HepG2 (cell line): ENCODE measurements at regions not wholly inside any gene's neighbourhood (a gene's known extent, or its start where the extent isn't known, plus 50 kb on each side); places are given as distances from the start of the nearest gene placed in this dataset.

Experiments
- ARID5B ChIP-seq: IDR thresholded peaks from 2 replicates; pipeline ENCODE4 v1.4.0; 2020; ENCODE audit warnings: mild to moderate bottlenecking, missing genetic modification reagents
- HOMEZ ChIP-seq: IDR thresholded peaks from 2 replicates; pipeline ENCODE4 v1.6.1; 2016; ENCODE audit warnings: low read depth
- MBD4 ChIP-seq: IDR thresholded peaks from 2 replicates; pipeline ENCODE4 v1.6.1; 2012; ENCODE audit warnings: low read length, inconsistent platforms, borderline replicate concordance
- PBX2 ChIP-seq: IDR thresholded peaks from 2 replicates; pipeline ENCODE4 v1.6.1; 2016; ENCODE audit warnings: control low read depth
- PHF20 ChIP-seq: sonication (generic); formaldehyde crosslinking; IDR thresholded peaks from 2 replicates; pipeline ENCODE4 v1.5.0; 2020; ENCODE audit warnings: mild to moderate bottlenecking, missing genetic modification reagents
- POLR2A ChIP-seq, 2 experiments: IDR thresholded peaks; 2 replicates each; pipeline ENCODE4 v1.6.1; 2011; ENCODE audit warnings: low read depth in 2 of 2, low read length in 2 of 2, mild to moderate bottlenecking in 1 of 2, moderate library complexity in 1 of 2; ENCODE audit not compliant: insufficient read depth in 1 of 2
- RCOR2 ChIP-seq: IDR thresholded peaks from 2 replicates; pipeline ENCODE4 v1.6.1; 2016; ENCODE audit warnings: missing biosample characterization, missing genetic modification reagents
- RFXAP ChIP-seq: sonication (generic); formaldehyde crosslinking; IDR thresholded peaks from 2 replicates; pipeline ENCODE4 v1.4.0; 2020; ENCODE audit warnings: missing genetic modification reagents, borderline replicate concordance
- SOX5 ChIP-seq: IDR thresholded peaks from 2 replicates; pipeline ENCODE4 v1.6.1; 2016; ENCODE audit warnings: borderline replicate concordance
- THAP8 ChIP-seq: sonication (generic); formaldehyde crosslinking; IDR thresholded peaks from 2 replicates; pipeline ENCODE4 v1.5.1; 2020; ENCODE audit warnings: missing genetic modification reagents, mild to moderate bottlenecking, borderline replicate concordance
- ZBTB46 ChIP-seq: sonication (generic); formaldehyde crosslinking; IDR thresholded peaks from 2 replicates; pipeline ENCODE4 v1.4.0; 2020; ENCODE audit warnings: mild to moderate bottlenecking, missing genetic modification reagents, borderline replicate concordance
- ZHX2 ChIP-seq, 2 experiments: sonication (generic) in 1 of 2; formaldehyde crosslinking in 1 of 2; IDR thresholded peaks; 2 replicates each; pipeline versions ENCODE4 v1.6.1 to v1.9.0; 2014 to 2022; ENCODE audit warnings: antibody characterized with exemption in 1 of 2, borderline replicate concordance in 1 of 2, inconsistent platforms in 1 of 2, low read depth in 1 of 2, missing genetic modification reagents in 1 of 2
- ZNF274 ChIP-seq: sonication (generic); formaldehyde crosslinking; IDR thresholded peaks from 2 replicates; pipeline ENCODE4 v1.5.1; 2020; ENCODE audit warnings: mild to moderate bottlenecking, missing genetic modification reagents
- ZNF746 ChIP-seq: sonication (generic); formaldehyde crosslinking; IDR thresholded peaks from 2 replicates; pipeline ENCODE4 v1.8.0; 2022; ENCODE audit warnings: mild to moderate bottlenecking, missing genetic modification reagents
- ZNF766 ChIP-seq: sonication (generic); formaldehyde crosslinking; IDR thresholded peaks from 2 replicates; pipeline ENCODE4 v1.5.0; 2020; ENCODE audit warnings: missing genetic modification reagents, borderline replicate concordance

- TF ChIP-seq ZHX2 (IDR thresholded peaks at IDR 0.05; ENCODE audit: low read depth) (no peak), ZHX2 (CRISPR knock-in tag; IDR thresholded peaks at IDR 0.05; ENCODE audit: borderline replicate concordance) (no peak), RCOR2 (CRISPR knock-in tag) (no peak), SOX5 (peak; percentile 21; the same call in 1 of the 2 replicates), ZNF274 (CRISPR knock-in tag) (no peak), PHF20 (CRISPR knock-in tag) (no peak), ZNF746 (CRISPR knock-in tag) (no peak), MBD4 (no peak), HOMEZ (CRISPR knock-in tag) (peak; percentile 26; the same call in 1 of the 2 replicates), ZNF766 (CRISPR knock-in tag) (no peak), ARID5B (peak; percentile 44; the same call in 1 of the 2 replicates), RFXAP (CRISPR knock-in tag) (no peak), ZBTB46 (CRISPR knock-in tag) (no peak), POLR2A (IDR thresholded peaks at IDR 0.05; ENCODE audit: insufficient read depth in 1 of 2, low read depth in 2 of 2, low read length in 2 of 2) (no peak), THAP8 (CRISPR knock-in tag) (no peak), PBX2 (CRISPR knock-in tag) (no peak)
- TF ChIP-seq, all 625 proteins: peak for 8
These were observed 129.9 kb downstream of the INHBA start (continued) for GRCh38 chr7:41573015-41573414.
